Astrocyte of the cerebellum (primary cell): ENCODE measurements at regions not wholly inside any gene's neighbourhood (a gene's known extent, or its start where the extent isn't known, plus 50 kb on each side); places are given as distances from the start of the nearest gene placed in this dataset.

Source experiments
- DNase-seq: peaks from one replicate; pipeline ENCODE4 v3.0.0-alpha.2; 2011; ENCODE audit warnings: low read depth
- H3K4me3 ChIP-seq: 2 replicates; pipeline ENCODE4 v1.5.1; 2011; ENCODE audit warnings: mild to moderate bottlenecking, low read depth, low read length, moderate library complexity
- CTCF ChIP-seq: IDR thresholded peaks from 2 replicates; pipeline ENCODE4 v1.5.1; 2012; ENCODE audit warnings: low read length, low read depth, moderate library complexity, mild to moderate bottlenecking; ENCODE audit errors: missing control alignments
- in situ Hi-C: cut with HindIII; loops from 2 replicates; pipeline ENCODE4 v1.10.0; 2017; ENCODE audit warnings: low sequenced_read_pairs

GRCh38 chr22:22814666-22815396 is 72.8 kb upstream of the IGLL5 start:
- no peak overlapping the region for H3K4me3 ChIP-seq
- no peak for TF ChIP-seq CTCF
- in situ Hi-C loops, result no loop called here

GRCh38 chr22:22815397-22816170 is 72.0 kb upstream of the IGLL5 start:
- no peak for TF ChIP-seq CTCF
- in situ Hi-C loops, result no loop called here
- H3K4me3 ChIP-seq, result no peak overlapping the region
- no peak for DNase-seq

More at GRCh38 chr22:22814666-22815396, 72.8 kb upstream of the IGLL5 start:
- no peak for DNase-seq

- TF ChIP-seq CTCF, result no peak
- DNase-seq, result no peak
- H3K4me3 ChIP-seq, result no peak overlapping the region
- in situ Hi-C loops, result no loop called here
These were observed 71.5 kb upstream of the IGLL5 start for GRCh38 chr22:22816171-22816514.

GRCh38 chr22:22816766-22817410 is 70.7 kb upstream of the IGLL5 start:
- TF ChIP-seq CTCF, result no peak
- H3K4me3 ChIP-seq, result no peak overlapping the region
- in situ Hi-C loops, result no loop called here
- no peak for DNase-seq

- in situ Hi-C loops, result no loop called here
- no peak for TF ChIP-seq CTCF
- no peak for DNase-seq
- no peak overlapping the region for H3K4me3 ChIP-seq
These were observed 70.0 kb upstream of the IGLL5 start for GRCh38 chr22:22817468-22818201.

- H3K4me3 ChIP-seq, result no peak overlapping the region
- no peak for TF ChIP-seq CTCF
- in situ Hi-C loops, result no loop called here
- no peak for DNase-seq
These were observed 69.4 kb upstream of the IGLL5 start for GRCh38 chr22:22818202-22818538.
